AG08396 (cell line): ENCODE measurements at regions not wholly inside any gene's neighbourhood (a gene's known extent, or its start where the extent isn't known, plus 50 kb on each side); places are given as distances from the start of the nearest gene placed in this dataset.
A peak's percentile ranks its signal among the peaks of the same experiment; 100 is the strongest.

Source experiments
- DNase-seq: peaks from one replicate; pipeline ENCODE4 v3.0.0; 2012; ENCODE audit warnings: low spot score, mixed read lengths

- DNase-seq = no peak
These were observed 217.9 kb upstream of the RND3 start for GRCh38 chr2:150705357-150705756.

GRCh38 chr2:150702791-150703190, 215.3 kb upstream of the RND3 start:
- DNase-seq = no peak

- DNase-seq = no peak
These were observed 213.5 kb upstream of the RND3 start for GRCh38 chr2:150700666-150701580.

- DNase-seq = no peak
These were observed 211.8 kb upstream of the RND3 start for GRCh38 chr2:150699218-150699617.

GRCh38 chr2:150698016-150698661, 210.7 kb upstream of the RND3 start:
- peak; percentile 12 for DNase-seq

GRCh38 chr2:150697596-150697995, 210.1 kb upstream of the RND3 start:
- DNase-seq = no peak

GRCh38 chr2:150695451-150696135, 208.1 kb upstream of the RND3 start:
- no peak for DNase-seq

GRCh38 chr2:150693556-150693955, 206.1 kb upstream of the RND3 start:
- DNase-seq = no peak

GRCh38 chr2:150690870-150691269, 203.4 kb upstream of the RND3 start:
- DNase-seq = peak; percentile 7

GRCh38 chr2:150690261-150690660, 202.8 kb upstream of the RND3 start:
- no peak for DNase-seq

- no peak for DNase-seq
These were observed 202.1 kb upstream of the RND3 start for GRCh38 chr2:150689590-150689989.

- DNase-seq = no peak
These were observed 200.5 kb upstream of the RND3 start for GRCh38 chr2:150688016-150688415.

- DNase-seq = no peak
These were observed 198.9 kb upstream of the RND3 start for GRCh38 chr2:150686391-150686790.

- DNase-seq = peak; percentile 47
These were observed 193.8 kb upstream of the RND3 start for GRCh38 chr2:150681120-150681804.

GRCh38 chr2:150679456-150680120, 192.1 kb upstream of the RND3 start:
- no peak for DNase-seq

GRCh38 chr2:150677551-150677950, 190.1 kb upstream of the RND3 start:
- DNase-seq = no peak

- no peak for DNase-seq
These were observed 189.4 kb upstream of the RND3 start for GRCh38 chr2:150676747-150677383.

- DNase-seq = no peak
These were observed 188.3 kb upstream of the RND3 start for GRCh38 chr2:150675807-150676206.

GRCh38 chr2:150674283-150674682, 186.8 kb upstream of the RND3 start:
- peak; percentile 12 for DNase-seq

GRCh38 chr2:150672311-150672710, 184.8 kb upstream of the RND3 start:
- DNase-seq = no peak

- no peak for DNase-seq
These were observed 182.0 kb upstream of the RND3 start for GRCh38 chr2:150669492-150669891.
